PC-9 (cell line): ENCODE measurements at regions not wholly inside any gene's neighbourhood (a gene's known extent, or its start where the extent isn't known, plus 50 kb on each side); places are given as distances from the start of the nearest gene placed in this dataset.

ENCODE experiments used
- BruUV-seq: library from RNA; stranded (reverse); fragments of 400-500 nt; replicated peaks from 2 replicates; lab custom pipeline; 2021; lab: Mats Ljungman, UMichigan
- CTCF ChIA-PET: fragments of 300-600 bp; sonication (Branson Sonifier 250); formaldehyde crosslinking; loops from one replicate; lab custom pipeline; 2022; ENCODE audit warnings: antibody characterized with exemption; lab: Charles Lee
- POLR2A ChIA-PET: fragments of 300-600 bp; sonication (Branson Sonifier 250); formaldehyde crosslinking; loops from one replicate; lab custom pipeline; 2022; ENCODE audit warnings: antibody characterized with exemption; ENCODE audit not compliant: unreplicated experiment; lab: Charles Lee
- DNase-seq, 2 experiments: peaks; one replicate each; pipeline versions ENCODE4 v3.0.0 to v3.0.0-alpha.2; 2015 to 2022; ENCODE audit warnings: mixed read lengths in 1 of 2
- H2AFZ ChIP-seq: fragments of 200-600 bp; sonication (generic); 2 replicates; pipeline ENCODE4 v1.8.1; 2017; ENCODE audit warnings: antibody characterized with exemption
- H3F3A ChIP-seq: fragments of 200-600 bp; sonication (generic); 2 replicates; pipeline ENCODE4 v1.8.1; 2017; ENCODE audit warnings: antibody characterized with exemption, mild to moderate bottlenecking, low read depth; ENCODE audit not compliant: insufficient read depth
- H3K27ac ChIP-seq: fragments of 200-600 bp; sonication (generic); 2 replicates; pipeline ENCODE4 v1.6.1; 2016; ENCODE audit warnings: mixed run types
- H3K27me3 ChIP-seq: fragments of 200-600 bp; sonication (generic); 2 replicates; pipeline ENCODE4 v1.6.1; 2016; ENCODE audit warnings: low read depth, mixed run types; ENCODE audit not compliant: insufficient read depth
- H3K36me3 ChIP-seq: fragments of 200-600 bp; sonication (generic); 2 replicates; pipeline ENCODE4 v1.6.1; 2016; ENCODE audit warnings: low read depth, mixed run types
- H3K4me1 ChIP-seq: fragments of 200-600 bp; sonication (generic); replicated peaks from 2 replicates; pipeline ENCODE4 v1.6.1; 2016; ENCODE audit warnings: mixed run types; ENCODE audit not compliant: insufficient read depth
- H3K4me2 ChIP-seq: fragments of 200-600 bp; sonication (generic); 2 replicates; pipeline ENCODE4 v1.6.1; 2017; ENCODE audit warnings: mixed run types
- H3K4me3 ChIP-seq: fragments of 200-600 bp; sonication (generic); 2 replicates; pipeline ENCODE4 v1.6.1; 2016; ENCODE audit warnings: mixed run types
- H3K79me2 ChIP-seq: fragments of 200-600 bp; sonication (generic); 2 replicates; pipeline ENCODE4 v1.6.1; 2017; ENCODE audit warnings: low read depth, mixed run types
- H3K9me2 ChIP-seq: fragments of 200-600 bp; sonication (generic); 2 replicates; pipeline ENCODE4 v1.8.1; 2017; ENCODE audit warnings: mild to moderate bottlenecking; ENCODE audit not compliant: insufficient read depth
- H3K9me3 ChIP-seq: fragments of 200-600 bp; sonication (generic); 2 replicates; pipeline ENCODE4 v1.8.1; 2016; ENCODE audit warnings: low read depth; ENCODE audit not compliant: insufficient read depth
- H4K20me1 ChIP-seq: fragments of 200-600 bp; sonication (generic); 2 replicates; pipeline ENCODE4 v1.8.1; 2017; ENCODE audit not compliant: insufficient read depth
- EZH2 ChIP-seq: fragments of 200-600 bp; sonication (generic); IDR thresholded peaks from 2 replicates; pipeline ENCODE4 v1.8.0; 2017; ENCODE audit warnings: antibody characterized with exemption, low read depth
- intact Hi-C: fragments of 100-400 bp; cut with micrococcal nuclease; formaldehyde crosslinking; loops from one replicate; pipeline ENCODE4 v1.10.0; 2022; ENCODE audit not compliant: unreplicated experiment
- TF ChIP-seq, protein P1 (sequence below): fragments of 200-600 bp; sonication (generic); conservative IDR thresholded peaks from 2 replicates; pipeline ENCODE4 v1.6.1; 2017; ENCODE audit warnings: mixed run types, antibody characterized with exemption, mild to moderate bottlenecking, moderate library complexity

- no peaks in the 10 kb centered on the region for H4K20me1 ChIP-seq
- CTCF ChIA-PET: no interaction called here
- no peak overlapping the region for H2AFZ ChIP-seq
- no peak overlapping the region for H3K4me3 ChIP-seq
- H3F3A ChIP-seq: no peaks in the 10 kb centered on the region
- POLR2A ChIA-PET: no interaction called here
- intact Hi-C loops: no loop called here
- H3K79me2 ChIP-seq: no peaks in the 10 kb centered on the region
- no peak overlapping the region for H3K4me2 ChIP-seq
- no peak overlapping the region for H3K27ac ChIP-seq
- no peaks in the 10 kb centered on the region for H3K9me2 ChIP-seq
- no peaks in the 10 kb centered on the region for H3K27me3 ChIP-seq
- DNase-seq: no peak
- TF ChIP-seq, protein P1, sequence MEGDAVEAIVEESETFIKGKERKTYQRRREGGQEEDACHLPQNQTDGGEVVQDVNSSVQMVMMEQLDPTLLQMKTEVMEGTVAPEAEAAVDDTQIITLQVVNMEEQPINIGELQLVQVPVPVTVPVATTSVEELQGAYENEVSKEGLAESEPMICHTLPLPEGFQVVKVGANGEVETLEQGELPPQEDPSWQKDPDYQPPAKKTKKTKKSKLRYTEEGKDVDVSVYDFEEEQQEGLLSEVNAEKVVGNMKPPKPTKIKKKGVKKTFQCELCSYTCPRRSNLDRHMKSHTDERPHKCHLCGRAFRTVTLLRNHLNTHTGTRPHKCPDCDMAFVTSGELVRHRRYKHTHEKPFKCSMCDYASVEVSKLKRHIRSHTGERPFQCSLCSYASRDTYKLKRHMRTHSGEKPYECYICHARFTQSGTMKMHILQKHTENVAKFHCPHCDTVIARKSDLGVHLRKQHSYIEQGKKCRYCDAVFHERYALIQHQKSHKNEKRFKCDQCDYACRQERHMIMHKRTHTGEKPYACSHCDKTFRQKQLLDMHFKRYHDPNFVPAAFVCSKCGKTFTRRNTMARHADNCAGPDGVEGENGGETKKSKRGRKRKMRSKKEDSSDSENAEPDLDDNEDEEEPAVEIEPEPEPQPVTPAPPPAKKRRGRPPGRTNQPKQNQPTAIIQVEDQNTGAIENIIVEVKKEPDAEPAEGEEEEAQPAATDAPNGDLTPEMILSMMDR: no peak
- TF ChIP-seq EZH2: no peak
- H3K9me3 ChIP-seq: no peaks in the 10 kb centered on the region
- BruUV-seq: no TSS peak
- H3K4me1 ChIP-seq: no peaks in the 10 kb centered on the region
- H3K36me3 ChIP-seq: no peaks in the 10 kb centered on the region
These were observed 693.9 kb upstream of the ID2 start for GRCh38 chr2:7987992-7988391.

DNA sequence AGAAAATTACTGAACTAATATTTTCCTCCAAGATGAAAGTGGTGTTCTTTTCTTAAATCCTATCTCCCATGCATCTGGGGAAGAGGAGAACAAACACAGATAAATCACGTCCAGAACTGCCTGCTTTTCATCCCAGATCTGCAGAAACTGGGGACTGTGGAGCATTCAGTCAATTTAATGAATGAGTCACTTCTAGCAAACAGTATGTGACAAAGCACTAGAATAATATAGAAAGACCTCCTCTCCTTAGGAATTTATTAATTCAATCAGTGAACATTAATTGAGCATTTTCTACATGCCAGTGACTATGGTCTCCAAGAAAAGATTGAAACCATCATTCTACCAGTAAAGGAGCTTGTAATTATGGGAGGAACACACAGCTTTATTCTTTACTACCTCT lies 693.4 kb upstream of the ID2 start:
- no peaks in the 10 kb centered on the region for H3K36me3 ChIP-seq
- CTCF ChIA-PET: no interaction called here
- H3K79me2 ChIP-seq: no peaks in the 10 kb centered on the region
- no peak for DNase-seq
- no peaks in the 10 kb centered on the region for H3K4me1 ChIP-seq
- POLR2A ChIA-PET: no interaction called here
- intact Hi-C loops: no loop called here
- H3K9me3 ChIP-seq: no peaks in the 10 kb centered on the region
- H3K27me3 ChIP-seq: no peaks in the 10 kb centered on the region
- no peaks in the 10 kb centered on the region for H3F3A ChIP-seq
- H3K4me3 ChIP-seq: no peak overlapping the region
- H4K20me1 ChIP-seq: no peaks in the 10 kb centered on the region
- H3K9me2 ChIP-seq: no peaks in the 10 kb centered on the region
- no TSS peak for BruUV-seq
- H3K4me2 ChIP-seq: no peak overlapping the region
- TF ChIP-seq, protein P1: no peak
- no peak for TF ChIP-seq EZH2
- H3K27ac ChIP-seq: no peak overlapping the region
- no peak overlapping the region for H2AFZ ChIP-seq

DNA sequence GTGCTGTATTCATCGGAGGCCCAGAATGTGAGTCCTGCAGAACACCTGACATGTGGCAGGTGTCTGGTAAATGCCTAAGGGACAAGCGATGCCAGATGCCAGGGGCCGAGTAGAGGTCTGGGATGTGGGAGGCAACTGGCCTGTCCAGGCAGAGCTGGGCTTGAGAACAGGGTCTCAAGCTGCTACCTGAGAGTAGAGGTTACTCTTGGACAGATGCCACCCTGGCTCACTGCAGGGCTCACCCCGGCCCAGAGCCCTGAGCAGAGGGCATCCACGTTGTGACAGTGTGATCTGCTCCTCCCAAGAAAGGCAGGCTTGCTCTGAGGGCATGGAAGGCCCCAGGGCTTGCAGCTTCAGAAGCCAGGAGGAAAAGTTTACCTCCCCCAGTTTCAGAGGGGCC lies 692.0 kb upstream of the ID2 start:
- Histone ChIP-seq H3K27me3 (peaks cover 7% of the 10 kb centered on the region; the same call in 1 of the 2 replicates), H3K9me3 (no peaks in the 10 kb centered on the region), H4K20me1 (no peaks in the 10 kb centered on the region), H3K4me2 (no peak overlapping the region), H3K36me3 (no peaks in the 10 kb centered on the region), H2AFZ (no peak overlapping the region), H3K4me3 (no peak overlapping the region), H3K9me2 (no peaks in the 10 kb centered on the region), H3K27ac (no peak overlapping the region), H3F3A (no peaks in the 10 kb centered on the region), H3K4me1 (no peaks in the 10 kb centered on the region), H3K79me2 (no peaks in the 10 kb centered on the region)
- intact Hi-C loops: no loop called here
- no peak for DNase-seq
- CTCF ChIA-PET: no interaction called here
- no peak for TF ChIP-seq EZH2
- TF ChIP-seq, protein P1: no peak
- BruUV-seq: no TSS peak
- POLR2A ChIA-PET: no interaction called here
